H9 (cell line): ENCODE measurements at regions not wholly inside any gene's neighbourhood (a gene's known extent, or its start where the extent isn't known, plus 50 kb on each side); places are given as distances from the start of the nearest gene placed in this dataset.

Experiments used
- DNase-seq: peaks from one replicate; pipeline ENCODE4 v3.0.0-alpha.2; 2017
- H2AFZ ChIP-seq: one replicate; pipeline ENCODE4 v1.6.1; 2013; ENCODE audit warnings: mild to moderate bottlenecking, low read length, control low read depth, moderate library complexity
- H2AK5ac ChIP-seq: 2 replicates; pipeline ENCODE4 v1.6.1; 2013; ENCODE audit warnings: low read length, control low read depth, mixed read lengths; ENCODE audit not compliant: insufficient read length
- H2BK120ac ChIP-seq: one replicate; pipeline ENCODE4 v1.6.1; 2013; ENCODE audit warnings: low read depth, mild to moderate bottlenecking, low read length, control low read depth, inconsistent platforms; ENCODE audit not compliant: poor library complexity, severe bottlenecking
- H2BK12ac ChIP-seq: 2 replicates; pipeline ENCODE4 v1.6.1; 2013; ENCODE audit warnings: low read length, control low read depth, mixed read lengths, low read depth; ENCODE audit not compliant: insufficient read length
- H2BK15ac ChIP-seq: 2 replicates; pipeline ENCODE4 v1.6.1; 2013; ENCODE audit warnings: low read depth, low read length, control low read depth
- H2BK20ac ChIP-seq: one replicate; pipeline ENCODE4 v1.6.1; 2013; ENCODE audit warnings: low read depth, mild to moderate bottlenecking, low read length, control low read depth, inconsistent platforms; ENCODE audit not compliant: poor library complexity, severe bottlenecking
- H2BK5ac ChIP-seq: 2 replicates; pipeline ENCODE4 v1.6.1; 2013; ENCODE audit warnings: low read length, control low read depth, mixed read lengths; ENCODE audit not compliant: insufficient read length
- H3K14ac ChIP-seq: 2 replicates; pipeline ENCODE4 v1.6.1; 2013; ENCODE audit warnings: low read length, control low read depth; ENCODE audit not compliant: insufficient read depth
- H3K18ac ChIP-seq: 2 replicates; pipeline ENCODE4 v1.6.1; 2013; ENCODE audit warnings: low read depth, mild to moderate bottlenecking, mixed read lengths, low read length, control low read depth; ENCODE audit not compliant: insufficient read length
- H3K23ac ChIP-seq: 2 replicates; pipeline ENCODE4 v1.6.1; 2013; ENCODE audit warnings: low read length, control low read depth, mixed read lengths, low read depth; ENCODE audit not compliant: insufficient read length
- H3K23me2 ChIP-seq: 2 replicates; pipeline ENCODE4 v1.6.1; 2013; ENCODE audit warnings: low read depth, mild to moderate bottlenecking, mixed read lengths, low read length, control low read depth; ENCODE audit not compliant: insufficient read length, poor library complexity, severe bottlenecking
- H3K27ac ChIP-seq: 2 replicates; pipeline ENCODE4 v1.5.1; 2013; ENCODE audit warnings: low read length, control low read depth, mixed read lengths, low read depth; ENCODE audit not compliant: insufficient read length
- H3K27me3 ChIP-seq: 2 replicates; pipeline ENCODE4 v1.6.1; 2013; ENCODE audit warnings: low read length, control low read depth, inconsistent platforms; ENCODE audit not compliant: insufficient read depth
- H3K4ac ChIP-seq: 2 replicates; pipeline ENCODE4 v1.6.1; 2013; ENCODE audit warnings: low read depth, mild to moderate bottlenecking, control low read depth, inconsistent platforms, low read length, moderate library complexity
- H3K4me1 ChIP-seq: 2 replicates; pipeline ENCODE4 v1.6.1; 2013; ENCODE audit warnings: low read length, control low read depth, inconsistent platforms; ENCODE audit not compliant: insufficient read depth
- H3K4me2 ChIP-seq: 2 replicates; pipeline ENCODE4 v1.6.1; 2013; ENCODE audit warnings: low read length, control low read depth, mixed read lengths; ENCODE audit not compliant: insufficient read length, insufficient read depth
- H3K56ac ChIP-seq: 2 replicates; pipeline ENCODE4 v1.6.1; 2013; ENCODE audit warnings: low read depth, mild to moderate bottlenecking, mixed read lengths, low read length, control low read depth; ENCODE audit not compliant: insufficient read length
- H3K79me1 ChIP-seq: 2 replicates; pipeline ENCODE4 v1.6.1; 2013; ENCODE audit warnings: low read depth, mild to moderate bottlenecking, moderate library complexity, low read length, control low read depth, inconsistent platforms; ENCODE audit not compliant: insufficient read depth, poor library complexity, severe bottlenecking
- H3K79me2 ChIP-seq: 2 replicates; pipeline ENCODE4 v1.6.1; 2013; ENCODE audit warnings: low read length, control low read depth, inconsistent platforms; ENCODE audit not compliant: insufficient read depth
- H3K9ac ChIP-seq: 2 replicates; pipeline ENCODE4 v1.6.1; 2013; ENCODE audit warnings: low read length, control low read depth, mixed read lengths; ENCODE audit not compliant: insufficient read length; ENCODE audit errors: extremely low read depth
- H3K9me3 ChIP-seq: one replicate; pipeline ENCODE4 v1.6.1; 2013; ENCODE audit warnings: low read depth, low read length, inconsistent platforms; ENCODE audit not compliant: control insufficient read depth
- H3T11ph ChIP-seq: one replicate; pipeline ENCODE4 v1.6.1; 2013; ENCODE audit warnings: mild to moderate bottlenecking, low read length, control low read depth, inconsistent platforms
- H4K20me1 ChIP-seq: one replicate; pipeline ENCODE4 v1.6.1; 2013; ENCODE audit not compliant: control insufficient read depth, insufficient read length, insufficient read depth
- H4K5ac ChIP-seq: 2 replicates; pipeline ENCODE4 v1.6.1; 2013; ENCODE audit warnings: low read depth, mild to moderate bottlenecking, mixed read lengths, low read length, control low read depth; ENCODE audit not compliant: insufficient read length
- H4K8ac ChIP-seq: replicated peaks from 2 replicates; pipeline ENCODE4 v1.6.1; 2013; ENCODE audit warnings: low read length, control low read depth, mixed read lengths, low read depth; ENCODE audit not compliant: insufficient read length
- H4K91ac ChIP-seq: 2 replicates; pipeline ENCODE4 v1.6.1; 2013; ENCODE audit warnings: low read depth, mild to moderate bottlenecking, moderate library complexity, mixed read lengths, low read length, control low read depth; ENCODE audit not compliant: insufficient read length
- H3K27ac Mint-ChIP-seq, 3 experiments: 2 replicates in 2 of 3; 3 replicates in 1 of 3; pipeline ENCODE4 v1.8.0; 2020 to 2021; ENCODE audit warnings: mixed read lengths in 3 of 3, mild to moderate bottlenecking in 1 of 3, moderate library complexity in 1 of 3
- H3K27me3 Mint-ChIP-seq: 2 replicates; pipeline ENCODE4 v1.8.0; 2021; ENCODE audit warnings: low read depth, mild to moderate bottlenecking, moderate library complexity, mixed read lengths
- H3K36me3 Mint-ChIP-seq, 3 experiments: 2 replicates in 2 of 3; 3 replicates in 1 of 3; pipeline ENCODE4 v1.8.0; 2020 to 2021; ENCODE audit warnings: low read depth in 3 of 3, mixed read lengths in 3 of 3; ENCODE audit not compliant: insufficient read depth in 1 of 3
- H3K4me1 Mint-ChIP-seq, 2 experiments: 2 replicates each; pipeline ENCODE4 v1.8.0; 2020; ENCODE audit warnings: mixed read lengths in 2 of 2
- H3K4me3 Mint-ChIP-seq, 2 experiments: 2 replicates in 1 of 2; 3 replicates in 1 of 2; pipeline ENCODE4 v1.8.0; 2020 to 2021; ENCODE audit warnings: mild to moderate bottlenecking in 2 of 2, mixed read lengths in 2 of 2, moderate library complexity in 1 of 2
- H3K9me3 Mint-ChIP-seq, 2 experiments: 2 replicates in 1 of 2; 3 replicates in 1 of 2; pipeline ENCODE4 v1.8.0; 2020; ENCODE audit warnings: mild to moderate bottlenecking in 2 of 2, mixed read lengths in 2 of 2, moderate library complexity in 1 of 2
- WGBS: extraction: QIAGEN DNeasy Blood & Tissue Kit; methylation state at CpG from one replicate; pipeline ENCODE4 v1.1.7; 2013; ENCODE audit warnings: missing lambda C conversion rate, low lambda C conversion rate, mixed read lengths; ENCODE audit not compliant: insufficient read length; ENCODE audit errors: extremely low coverage; 5-methylcytosine and 5-hydroxymethylcytosine counted together
- TF ChIP-seq, protein P1 (sequence below): fragments of 200-600 bp; sonication (generic); conservative IDR thresholded peaks from 3 replicates; pipeline ENCODE4 v1.8.0; 2021; ENCODE audit warnings: antibody characterized with exemption, mild to moderate bottlenecking

DNA sequence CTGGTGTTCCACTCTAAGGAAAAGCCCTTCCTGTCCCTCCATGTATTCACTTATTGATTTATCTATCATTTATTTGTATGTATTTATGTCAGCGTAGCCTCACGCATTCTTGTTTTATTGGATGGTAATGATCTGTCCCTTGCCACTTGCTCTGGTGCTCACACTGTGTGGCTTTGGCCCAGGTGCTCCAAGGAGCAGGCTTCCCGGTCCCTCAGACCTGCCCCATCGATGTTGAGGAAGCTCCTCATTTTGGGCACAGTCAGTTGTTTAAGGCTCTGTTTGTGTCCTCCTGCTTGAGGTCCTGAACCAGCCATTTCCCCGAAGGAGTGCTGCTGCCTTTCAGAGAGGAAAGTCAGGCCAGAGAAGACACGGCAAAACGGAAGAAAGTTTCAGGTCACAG is 1485.4 kb downstream of the TBC1D22A start:
- H3K4me1 Mint-ChIP-seq, result no peaks in the 10 kb centered on the region
- no peak overlapping the region for H2AFZ ChIP-seq
- no peak overlapping the region for H3K14ac ChIP-seq
- H3K36me3 Mint-ChIP-seq, result no peaks in the 10 kb centered on the region
- H3K9me3 Mint-ChIP-seq, result no peaks in the 10 kb centered on the region; a peak in 2 of 5 replicates
- H3K56ac ChIP-seq, result no peak overlapping the region
- H4K8ac ChIP-seq, result no peak overlapping the region
- H2BK120ac ChIP-seq, result no peak overlapping the region
- peaks cover 36% of the 10 kb centered on the region for H3K27me3 Mint-ChIP-seq
- no peak overlapping the region for H3K23ac ChIP-seq
- no peak overlapping the region for H3K18ac ChIP-seq
- no peak overlapping the region; a peak in 1 of 7 replicates for H3K27ac Mint-ChIP-seq
- no peak overlapping the region for H2BK20ac ChIP-seq
- no peaks in the 10 kb centered on the region for H3K79me2 ChIP-seq
- H4K5ac ChIP-seq, result no peak overlapping the region
- no peaks in the 10 kb centered on the region; the same call in 1 of the 2 replicates for H3K27me3 ChIP-seq
- H3K9ac ChIP-seq, result no peak overlapping the region
- no peak overlapping the region for H4K91ac ChIP-seq
- no peaks in the 10 kb centered on the region for H3K79me1 ChIP-seq
- no peaks in the 10 kb centered on the region for H3K9me3 ChIP-seq
- H3K23me2 ChIP-seq, result no peaks in the 10 kb centered on the region
- no peak overlapping the region for H2BK12ac ChIP-seq
- H3K4ac ChIP-seq, result no peak overlapping the region
- WGBS, result no CpG with 5 or more reads among the region's 7 CpGs
- DNase-seq, result no peak
- H3K4me3 Mint-ChIP-seq, result no peak overlapping the region
- H3K4me1 ChIP-seq, result no peaks in the 10 kb centered on the region
- H3K27ac ChIP-seq, result no peak overlapping the region
- H3K4me2 ChIP-seq, result no peak overlapping the region
- no peak overlapping the region for H2BK15ac ChIP-seq
- TF ChIP-seq, protein P1, sequence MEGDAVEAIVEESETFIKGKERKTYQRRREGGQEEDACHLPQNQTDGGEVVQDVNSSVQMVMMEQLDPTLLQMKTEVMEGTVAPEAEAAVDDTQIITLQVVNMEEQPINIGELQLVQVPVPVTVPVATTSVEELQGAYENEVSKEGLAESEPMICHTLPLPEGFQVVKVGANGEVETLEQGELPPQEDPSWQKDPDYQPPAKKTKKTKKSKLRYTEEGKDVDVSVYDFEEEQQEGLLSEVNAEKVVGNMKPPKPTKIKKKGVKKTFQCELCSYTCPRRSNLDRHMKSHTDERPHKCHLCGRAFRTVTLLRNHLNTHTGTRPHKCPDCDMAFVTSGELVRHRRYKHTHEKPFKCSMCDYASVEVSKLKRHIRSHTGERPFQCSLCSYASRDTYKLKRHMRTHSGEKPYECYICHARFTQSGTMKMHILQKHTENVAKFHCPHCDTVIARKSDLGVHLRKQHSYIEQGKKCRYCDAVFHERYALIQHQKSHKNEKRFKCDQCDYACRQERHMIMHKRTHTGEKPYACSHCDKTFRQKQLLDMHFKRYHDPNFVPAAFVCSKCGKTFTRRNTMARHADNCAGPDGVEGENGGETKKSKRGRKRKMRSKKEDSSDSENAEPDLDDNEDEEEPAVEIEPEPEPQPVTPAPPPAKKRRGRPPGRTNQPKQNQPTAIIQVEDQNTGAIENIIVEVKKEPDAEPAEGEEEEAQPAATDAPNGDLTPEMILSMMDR, result no peak
- H2BK5ac ChIP-seq, result no peak overlapping the region
- no peak overlapping the region for H2AK5ac ChIP-seq
- no peak overlapping the region for H3T11ph ChIP-seq
- H4K20me1 ChIP-seq, result no peaks in the 10 kb centered on the region
